ENCODE measurements at regions not wholly inside any gene's neighbourhood (a gene's known extent, or its start where the extent isn't known, plus 50 kb on each side); places are given as distances from the start of the nearest gene placed in this dataset.
"Not testable (repeated sequence)": the region's sequence is repeated elsewhere in the genome, so short reads cannot be mapped to it uniquely, and the experiment has no call there.

DNA sequence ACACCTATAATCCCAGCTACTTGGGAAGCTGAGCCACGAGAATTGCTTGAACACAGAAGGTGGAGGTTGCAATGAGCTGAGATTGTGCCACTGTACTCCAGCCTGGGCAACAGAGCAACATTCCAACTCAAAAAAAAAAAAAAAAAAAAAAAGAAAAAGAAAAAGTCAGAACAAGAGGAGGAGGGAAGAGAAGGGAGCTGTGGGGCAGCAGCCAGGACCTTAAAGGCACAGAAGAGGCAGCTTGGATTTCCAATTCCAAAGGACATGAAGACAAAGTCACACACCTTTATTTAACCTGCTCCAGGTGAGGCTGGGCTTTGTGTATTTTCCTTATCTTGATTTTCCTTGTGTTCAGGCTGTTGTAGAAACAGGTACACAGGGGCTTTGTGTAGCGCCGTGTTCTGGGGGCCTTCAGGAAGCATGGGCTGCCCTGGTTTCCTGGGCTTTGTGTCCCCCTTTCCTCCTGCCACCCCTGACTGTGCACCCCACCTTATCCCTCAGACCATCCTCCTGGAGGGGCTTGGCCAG is 97.2 kb downstream of the DEFB131A start:
- not testable (repeated sequence) for H3K4me2 ChIP-seq (ENCODE audit: low read length); H3K27me3 ChIP-seq (ENCODE audit: control insufficient read depth, insufficient read depth, low read length); H3K9me3 ChIP-seq (ENCODE audit: control insufficient read depth, low read length); H3K4me3 ChIP-seq (ENCODE audit: low read depth, low read length); H3K36me3 ChIP-seq (ENCODE audit: control insufficient read depth, insufficient read depth, low read length); H3K27ac ChIP-seq; H3K4me1 ChIP-seq; H3K79me2 ChIP-seq; H2AFZ ChIP-seq; H3K9ac ChIP-seq

DNA sequence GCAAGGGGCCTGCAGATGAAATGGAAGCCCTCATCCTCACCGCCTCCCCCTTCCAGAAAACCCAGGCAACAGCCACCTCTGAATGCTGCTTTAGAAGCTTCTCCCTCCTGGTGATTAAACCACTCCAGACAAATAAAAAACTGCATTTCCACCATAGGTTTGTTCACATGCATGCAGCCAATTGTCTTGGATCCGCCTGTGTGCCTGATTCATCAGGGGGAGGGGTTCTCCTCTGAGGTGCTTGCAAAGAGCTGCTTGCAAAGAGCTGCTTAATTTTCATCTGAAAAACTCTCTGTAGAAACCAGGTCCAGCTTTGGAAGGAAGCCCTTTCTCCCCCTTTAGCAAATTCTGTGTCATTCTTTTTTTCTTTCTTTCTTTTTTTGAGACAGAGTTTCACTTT is 100.6 kb downstream of the DEFB131A start:
- not testable (repeated sequence) for H3K36me3 ChIP-seq (ENCODE audit: control insufficient read depth, insufficient read depth, low read length); H3K4me1 ChIP-seq; H2AFZ ChIP-seq; H3K27me3 ChIP-seq (ENCODE audit: control insufficient read depth, insufficient read depth, low read length); H3K4me3 ChIP-seq (ENCODE audit: low read depth, low read length); H3K27ac ChIP-seq; H3K9me3 ChIP-seq (ENCODE audit: control insufficient read depth, low read length); H3K79me2 ChIP-seq; H3K9ac ChIP-seq; H3K4me2 ChIP-seq (ENCODE audit: low read length)

DNA sequence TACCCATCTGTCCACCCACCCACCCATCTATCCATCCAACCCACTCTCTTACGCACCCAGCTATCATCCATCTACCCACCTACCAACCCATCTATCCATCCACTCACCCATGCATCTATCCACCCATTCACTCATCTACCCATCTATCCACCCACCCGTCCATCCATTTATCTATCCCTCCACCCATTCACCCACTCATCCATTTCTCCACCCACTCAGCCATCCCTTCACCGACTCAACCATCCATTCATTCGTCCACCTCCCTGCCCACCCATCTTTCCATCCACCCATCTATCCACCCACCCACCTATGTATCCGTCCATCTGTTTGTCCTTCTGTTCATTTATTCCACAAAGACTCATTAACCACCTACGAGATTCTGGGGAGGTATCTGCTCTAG is 103.3 kb downstream of the DEFB131A start:
- not testable (repeated sequence) for H3K27me3 ChIP-seq (ENCODE audit: control insufficient read depth, insufficient read depth, low read length); H3K4me1 ChIP-seq; H3K9ac ChIP-seq; H3K36me3 ChIP-seq (ENCODE audit: control insufficient read depth, insufficient read depth, low read length); H3K4me3 ChIP-seq (ENCODE audit: low read depth, low read length); H3K79me2 ChIP-seq; H2AFZ ChIP-seq; H3K4me2 ChIP-seq (ENCODE audit: low read length); H3K9me3 ChIP-seq (ENCODE audit: control insufficient read depth, low read length); H3K27ac ChIP-seq

DNA sequence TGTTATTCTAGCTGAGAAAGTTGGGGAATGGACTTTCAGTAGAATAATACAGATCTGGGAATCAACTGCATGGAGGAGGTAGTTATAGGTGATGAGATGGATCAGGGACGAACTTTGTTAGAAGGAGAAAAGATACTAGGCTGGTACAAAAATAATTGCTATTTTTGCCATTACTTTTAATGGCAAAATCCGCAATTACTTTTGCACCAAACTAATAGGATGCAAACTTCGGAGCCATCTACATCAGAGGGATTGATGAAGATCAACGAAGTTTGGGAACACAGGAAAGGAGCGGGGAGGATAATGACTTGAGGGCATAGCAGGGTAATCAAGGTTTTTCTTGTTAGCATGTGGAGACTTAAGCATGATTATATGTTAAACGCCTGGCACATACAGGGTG is 111.9 kb downstream of the DEFB131A start:
- not testable (repeated sequence) for H3K4me3 ChIP-seq (ENCODE audit: low read depth, low read length); H3K4me2 ChIP-seq (ENCODE audit: low read length); H3K4me1 ChIP-seq; H3K79me2 ChIP-seq; H3K36me3 ChIP-seq (ENCODE audit: control insufficient read depth, insufficient read depth, low read length); H3K27me3 ChIP-seq (ENCODE audit: control insufficient read depth, insufficient read depth, low read length); H3K9ac ChIP-seq; H3K9me3 ChIP-seq (ENCODE audit: control insufficient read depth, low read length); H3K27ac ChIP-seq; H2AFZ ChIP-seq

DNA sequence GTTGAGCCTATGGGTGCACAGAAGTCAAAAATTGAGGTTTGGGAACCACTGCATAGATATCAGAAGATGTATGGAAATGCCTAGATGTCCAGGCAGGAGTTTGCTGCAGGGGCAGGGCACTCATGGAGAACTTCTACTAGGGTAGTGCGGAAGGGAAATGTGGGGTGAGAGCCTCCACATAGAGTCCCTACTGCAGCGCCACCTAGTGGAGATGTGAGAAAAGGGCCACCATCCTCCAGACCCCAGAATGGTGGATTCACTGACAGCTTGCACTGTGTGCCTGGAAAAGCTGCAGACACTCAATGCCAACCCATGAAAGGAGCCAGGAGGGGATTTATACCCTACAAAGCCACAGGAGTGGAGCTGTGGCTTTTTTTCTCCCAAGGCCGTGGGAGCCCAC is 133.7 kb downstream of the DEFB131A start:
- not testable (repeated sequence) for H3K36me3 ChIP-seq (ENCODE audit: control insufficient read depth, insufficient read depth, low read length); H3K79me2 ChIP-seq; H3K27me3 ChIP-seq (ENCODE audit: control insufficient read depth, insufficient read depth, low read length); H3K9me3 ChIP-seq (ENCODE audit: control insufficient read depth, low read length); H2AFZ ChIP-seq; H3K4me2 ChIP-seq (ENCODE audit: low read length); H3K9ac ChIP-seq; H3K27ac ChIP-seq; H3K4me1 ChIP-seq; H3K4me3 ChIP-seq (ENCODE audit: low read depth, low read length)

DNA sequence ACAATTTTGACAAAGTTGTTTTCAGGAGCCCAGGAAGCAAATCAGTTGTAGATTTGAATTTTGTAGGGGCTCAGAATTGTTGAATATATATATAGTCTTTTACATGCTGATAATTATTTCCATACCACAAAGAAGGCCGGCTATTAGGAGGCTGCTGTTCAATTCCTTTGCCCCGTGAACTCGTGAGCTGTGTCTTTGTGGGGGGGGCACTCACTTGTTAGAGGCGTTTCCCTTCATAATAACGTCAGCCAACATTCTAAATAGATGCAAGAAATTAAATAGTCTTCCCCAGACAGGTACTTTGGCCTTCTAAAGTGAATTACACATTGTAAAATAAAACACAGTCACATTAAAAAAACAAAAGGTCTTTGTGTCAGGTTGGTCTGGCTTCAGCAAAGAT is 138.7 kb downstream of the DEFB131A start:
- not testable (repeated sequence) for H3K79me2 ChIP-seq; H3K4me3 ChIP-seq (ENCODE audit: low read depth, low read length); H2AFZ ChIP-seq; H3K36me3 ChIP-seq (ENCODE audit: control insufficient read depth, insufficient read depth, low read length); H3K4me2 ChIP-seq (ENCODE audit: low read length); H3K9me3 ChIP-seq (ENCODE audit: control insufficient read depth, low read length); H3K27ac ChIP-seq; H3K27me3 ChIP-seq (ENCODE audit: control insufficient read depth, insufficient read depth, low read length); H3K4me1 ChIP-seq; H3K9ac ChIP-seq

DNA sequence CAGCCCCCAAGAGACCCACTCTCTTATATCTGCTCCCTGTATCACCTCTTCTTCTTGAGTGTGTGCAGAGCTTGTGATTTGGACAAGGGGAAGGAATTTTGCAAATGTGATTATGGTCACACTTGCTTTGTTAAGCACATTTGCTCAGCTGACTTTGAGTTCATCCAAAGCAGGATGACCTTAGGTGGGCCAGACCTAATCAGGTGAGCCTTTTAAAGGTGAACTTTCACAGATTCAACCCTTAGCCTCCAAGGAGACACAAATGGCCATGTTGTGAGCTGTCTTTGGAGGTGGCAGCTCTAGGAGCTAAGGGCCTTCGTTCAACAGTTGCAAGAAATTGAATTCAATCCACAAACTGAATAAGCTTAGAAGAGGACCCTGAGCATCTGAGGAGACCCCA is 147.8 kb downstream of the DEFB131A start:
- no peaks in the 10 kb centered on the region for H3K36me3 ChIP-seq (ENCODE audit: control insufficient read depth, insufficient read depth, low read length)
- H3K79me2 ChIP-seq = no peaks in the 10 kb centered on the region
- H3K9me3 ChIP-seq (ENCODE audit: control insufficient read depth, low read length) = no peaks in the 10 kb centered on the region
- H3K27me3 ChIP-seq (ENCODE audit: control insufficient read depth, insufficient read depth, low read length) = no peaks in the 10 kb centered on the region
- no peak overlapping the region for H3K4me2 ChIP-seq (ENCODE audit: low read length)
- no peak overlapping the region for H3K9ac ChIP-seq
- H3K4me3 ChIP-seq (ENCODE audit: low read depth, low read length) = no peak overlapping the region
- H3K27ac ChIP-seq = no peak overlapping the region
- H3K4me1 ChIP-seq = no peaks in the 10 kb centered on the region
- TF ChIP-seq, protein P1, sequence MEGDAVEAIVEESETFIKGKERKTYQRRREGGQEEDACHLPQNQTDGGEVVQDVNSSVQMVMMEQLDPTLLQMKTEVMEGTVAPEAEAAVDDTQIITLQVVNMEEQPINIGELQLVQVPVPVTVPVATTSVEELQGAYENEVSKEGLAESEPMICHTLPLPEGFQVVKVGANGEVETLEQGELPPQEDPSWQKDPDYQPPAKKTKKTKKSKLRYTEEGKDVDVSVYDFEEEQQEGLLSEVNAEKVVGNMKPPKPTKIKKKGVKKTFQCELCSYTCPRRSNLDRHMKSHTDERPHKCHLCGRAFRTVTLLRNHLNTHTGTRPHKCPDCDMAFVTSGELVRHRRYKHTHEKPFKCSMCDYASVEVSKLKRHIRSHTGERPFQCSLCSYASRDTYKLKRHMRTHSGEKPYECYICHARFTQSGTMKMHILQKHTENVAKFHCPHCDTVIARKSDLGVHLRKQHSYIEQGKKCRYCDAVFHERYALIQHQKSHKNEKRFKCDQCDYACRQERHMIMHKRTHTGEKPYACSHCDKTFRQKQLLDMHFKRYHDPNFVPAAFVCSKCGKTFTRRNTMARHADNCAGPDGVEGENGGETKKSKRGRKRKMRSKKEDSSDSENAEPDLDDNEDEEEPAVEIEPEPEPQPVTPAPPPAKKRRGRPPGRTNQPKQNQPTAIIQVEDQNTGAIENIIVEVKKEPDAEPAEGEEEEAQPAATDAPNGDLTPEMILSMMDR (IDR thresholded peaks at IDR 0.05) = no peak
- H2AFZ ChIP-seq = no peak overlapping the region

DNA sequence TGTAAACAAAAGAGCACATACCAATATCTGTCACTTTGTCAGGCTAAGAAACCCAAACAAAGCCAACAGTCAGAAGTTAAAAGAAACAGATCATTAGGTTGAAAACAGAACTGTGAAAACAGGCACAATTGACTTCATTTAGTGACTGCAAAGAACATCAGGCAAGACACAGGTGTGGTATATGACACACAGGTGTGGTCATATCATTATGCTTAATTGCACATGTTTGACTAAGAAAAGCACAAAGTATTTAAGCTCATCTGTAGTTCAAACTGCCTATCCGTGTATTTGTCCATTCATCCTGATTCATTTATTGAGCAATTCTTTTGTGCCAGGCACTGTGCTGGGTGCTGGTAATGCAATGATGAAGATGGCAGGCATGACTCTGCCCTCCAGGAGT is 150.7 kb downstream of the DEFB131A start:
- Histone ChIP-seq H2AFZ (no peak overlapping the region), H3K79me2 (no peaks in the 10 kb centered on the region), H3K27ac (no peak overlapping the region)

DNA sequence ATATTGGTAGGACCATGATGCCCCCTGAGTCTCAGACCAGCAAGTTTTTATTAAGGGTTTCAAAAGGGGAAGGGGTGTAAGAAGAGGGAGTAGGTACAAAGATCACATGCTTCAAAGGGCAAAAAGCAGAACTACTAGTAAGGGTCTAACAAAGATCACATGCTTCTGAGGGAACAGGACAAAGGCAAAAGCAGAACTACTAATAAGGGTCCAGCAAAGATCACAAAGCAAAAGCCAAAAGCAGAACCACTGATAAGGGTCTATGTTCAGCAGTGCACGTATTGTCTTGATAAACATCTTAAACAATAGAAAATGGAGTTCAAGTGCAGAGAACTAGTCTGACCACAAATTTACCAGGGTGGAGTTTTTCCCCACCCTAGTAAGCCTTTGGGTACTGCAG is 151.3 kb downstream of the DEFB131A start:
- H3K9ac ChIP-seq; H3K9me3 ChIP-seq (ENCODE audit: control insufficient read depth, low read length); H2AFZ ChIP-seq; H3K4me3 ChIP-seq (ENCODE audit: low read depth, low read length); H3K79me2 ChIP-seq; H3K27ac ChIP-seq; H3K27me3 ChIP-seq (ENCODE audit: control insufficient read depth, insufficient read depth, low read length); H3K4me2 ChIP-seq (ENCODE audit: low read length); H3K4me1 ChIP-seq; H3K36me3 ChIP-seq (ENCODE audit: control insufficient read depth, insufficient read depth, low read length): not testable (repeated sequence)

More for the DNA sequence above, 150.7 kb downstream of the DEFB131A start:
- Histone ChIP-seq H3K4me3 (ENCODE audit: low read depth, low read length) (no peak overlapping the region), H3K36me3 (ENCODE audit: control insufficient read depth, insufficient read depth, low read length) (no peaks in the 10 kb centered on the region), H3K4me2 (ENCODE audit: low read length) (no peak overlapping the region), H3K27me3 (ENCODE audit: control insufficient read depth, insufficient read depth, low read length) (no peaks in the 10 kb centered on the region), H3K9ac (no peak overlapping the region), H3K4me1 (no peaks in the 10 kb centered on the region), H3K9me3 (ENCODE audit: control insufficient read depth, low read length) (no peaks in the 10 kb centered on the region)
- TF ChIP-seq, protein P1 (IDR thresholded peaks at IDR 0.05) = no peak
